GM12878 (cell line): ENCODE measurements at regions not wholly inside any gene's neighbourhood (a gene's known extent, or its start where the extent isn't known, plus 50 kb on each side); places are given as distances from the start of the nearest gene placed in this dataset.

Experiments
- ATAC-seq: fragments of 200-7000 bp; cut with Tn5 transposase; 3 replicates; pipeline ENCODE4 v1.9.1; 2020; ENCODE audit warnings: mild to moderate bottlenecking, moderate library complexity
- BruUV-seq: library from RNA; stranded (reverse); fragments of 400-500 nt; replicated peaks from 2 replicates; lab custom pipeline; 2021; lab: Mats Ljungman, UMichigan
- CTCF ChIA-PET: fragments of 300-600 bp; sonication (Branson Sonifier 250); formaldehyde crosslinking; extraction: SDS; loops from one replicate; lab custom pipeline; 2021; ENCODE audit warnings: inconsistent platforms; lab: Yijun Ruan, JAX
- POLR2A ChIA-PET: fragments of 350-600 bp; formaldehyde crosslinking; extraction: SDS; loops from one replicate; lab custom pipeline; 2021; ENCODE audit warnings: inconsistent platforms; lab: Charles Lee
- RAD21 ChIA-PET: fragments of 300-600 bp; sonication (Branson Sonifier 250); formaldehyde crosslinking; loops from one replicate; lab custom pipeline; 2023; ENCODE audit warnings: antibody characterized with exemption; ENCODE audit not compliant: unreplicated experiment; lab: Charles Lee
- SMC1A ChIA-PET: fragments of 300-600 bp; sonication (Branson Sonifier 250); formaldehyde crosslinking; loops from one replicate; lab custom pipeline; 2023; ENCODE audit not compliant: unreplicated experiment, uncharacterized antibody; lab: Charles Lee
- DNase-seq: peaks from one replicate; pipeline ENCODE4 v3.0.0-alpha.2; 2011; ENCODE audit warnings: low read depth, low spot score
- FAIRE-seq: peaks from 3 replicates; lab custom pipeline; 2011; peaks lifted over from hg19 to GRCh38; lab: Jason Lieb, UNC
- H2AFZ ChIP-seq: 2 replicates; pipeline ENCODE4 v1.6.0; 2011; ENCODE audit warnings: low read depth, low read length, control low read depth; ENCODE audit not compliant: control insufficient read depth
- H3K27ac ChIP-seq: 2 replicates; pipeline ENCODE4 v1.5.1; 2011; ENCODE audit warnings: control low read depth; ENCODE audit not compliant: control insufficient read depth, insufficient read depth
- H3K27me3 ChIP-seq, 2 experiments: replicated peaks in 1 of 2; 2 replicates each; pipeline versions ENCODE4 v1.6.0 to v1.6.1; 2011; ENCODE audit warnings: low read length in 1 of 2; ENCODE audit not compliant: control insufficient read depth in 2 of 2, insufficient read depth in 2 of 2
- H3K36me3 ChIP-seq, 2 experiments: 2 replicates each; pipeline ENCODE4 v1.5.1; 2011; ENCODE audit warnings: low read length in 1 of 2; ENCODE audit not compliant: control insufficient read depth in 2 of 2, insufficient read depth in 2 of 2
- H3K4me1 ChIP-seq: 2 replicates; pipeline ENCODE4 v1.6.1; 2011; ENCODE audit warnings: mild to moderate bottlenecking, low read length, moderate library complexity, mixed read lengths; ENCODE audit not compliant: control insufficient read depth, insufficient read depth
- H3K4me2 ChIP-seq: 2 replicates; pipeline ENCODE4 v1.6.0; 2011; ENCODE audit warnings: control low read depth; ENCODE audit not compliant: control insufficient read depth, insufficient read depth
- H3K4me3 ChIP-seq: fragments of 200-600 bp; sonication (generic); 2 replicates; pipeline ENCODE4 v1.5.1; 2016
- H3K79me2 ChIP-seq: 2 replicates; pipeline ENCODE4 v1.6.0; 2011; ENCODE audit warnings: low read length; ENCODE audit not compliant: control insufficient read depth, insufficient read depth
- H3K9ac ChIP-seq: 2 replicates; pipeline ENCODE4 v1.8.0; 2011; ENCODE audit warnings: low read length, control low read depth, mixed read lengths; ENCODE audit not compliant: control insufficient read depth, insufficient read depth
- H3K9me3 ChIP-seq: replicated peaks from 3 replicates; pipeline ENCODE4 v1.5.1; 2011; ENCODE audit warnings: mild to moderate bottlenecking, low read length; ENCODE audit not compliant: control insufficient read depth, insufficient read depth
- H4K20me1 ChIP-seq: 2 replicates; pipeline ENCODE4 v1.6.0; 2011; ENCODE audit not compliant: control insufficient read depth, insufficient read depth
- ATF2 ChIP-seq: IDR thresholded peaks from 2 replicates; pipeline ENCODE4 v1.6.1; 2012; ENCODE audit warnings: low read length, inconsistent platforms
- BCL11A ChIP-seq: IDR thresholded peaks from 2 replicates; pipeline ENCODE4 v1.6.1; 2011; ENCODE audit warnings: low read depth, low read length
- CTCF ChIP-seq, 3 experiments: IDR thresholded peaks in 2 of 3; conservative IDR thresholded peaks in 1 of 3; 2 replicates each; pipeline ENCODE4 v1.5.1; 2011; ENCODE audit warnings: low read depth in 3 of 3, low read length in 3 of 3, mild to moderate bottlenecking in 3 of 3, control low read depth in 2 of 3, moderate library complexity in 2 of 3, inconsistent platforms in 1 of 3, mixed read lengths in 1 of 3; ENCODE audit not compliant: control insufficient read depth in 2 of 3, insufficient read depth in 1 of 3; ENCODE audit errors: extremely low read depth in 1 of 3
- E4F1 ChIP-seq: fragments of 450-650 bp; IDR thresholded peaks from 2 replicates; pipeline ENCODE4 v1.6.1; 2018; ENCODE audit warnings: borderline replicate concordance, mild to moderate bottlenecking; ENCODE audit not compliant: partially characterized antibody
- HCFC1 ChIP-seq: fragments of 150-350 bp; IDR thresholded peaks from 2 replicates; pipeline ENCODE4 v1.6.1; 2014; ENCODE audit warnings: low read length
- HDAC2 ChIP-seq: fragments of 200-600 bp; sonication (generic); IDR thresholded peaks from 2 replicates; pipeline ENCODE4 v1.6.1; 2017
- HDAC6 ChIP-seq: fragments of 200-600 bp; sonication (generic); IDR thresholded peaks from one replicate; pipeline ENCODE4 v1.8.0; 2017; ENCODE audit warnings: antibody characterized with exemption; ENCODE audit not compliant: unreplicated experiment
- IRF5 ChIP-seq: fragments of 450-650 bp; IDR thresholded peaks from 2 replicates; pipeline ENCODE4 v1.6.1; 2017; ENCODE audit warnings: borderline replicate concordance
- LARP7 ChIP-seq: fragments of 450-650 bp; IDR thresholded peaks from 2 replicates; pipeline ENCODE4 v1.6.1; 2017; ENCODE audit warnings: mild to moderate bottlenecking
- PKNOX1 ChIP-seq: fragments of 450-650 bp; IDR thresholded peaks from 2 replicates; pipeline ENCODE4 v1.6.1; 2016; ENCODE audit warnings: mild to moderate bottlenecking
- POLR2A ChIP-seq: IDR thresholded peaks from 2 replicates; pipeline ENCODE4 v1.6.1; 2011; ENCODE audit warnings: low read depth, mild to moderate bottlenecking, low read length
- POLR2AphosphoS2 ChIP-seq: IDR thresholded peaks from 2 replicates; pipeline ENCODE4 v1.6.1; 2011; ENCODE audit warnings: low read depth, mild to moderate bottlenecking, low read length, improper control_type of control experiment, moderate library complexity
- TBL1XR1 ChIP-seq: IDR thresholded peaks from 2 replicates; pipeline ENCODE4 v1.6.1; 2012; ENCODE audit warnings: low read depth, low read length, improper control_type of control experiment
- WRNIP1 ChIP-seq: IDR thresholded peaks from 2 replicates; pipeline ENCODE4 v1.6.1; 2011; ENCODE audit warnings: low read depth, low read length, improper control_type of control experiment, borderline replicate concordance
- WGBS: methylation state at CpG from one replicate; pipeline ENCODE4 v1.1.6; 2016; ENCODE audit warnings: low lambda C conversion rate; ENCODE audit not compliant: insufficient replicate concordance, insufficient coverage; ENCODE audit errors: missing lambda C conversion rate; 5-methylcytosine and 5-hydroxymethylcytosine counted together
- in situ Hi-C: fragments of 300-500 bp; cut with MboI; formaldehyde crosslinking; loops from 9 replicates; pipeline ENCODE4 v1.14.3; 2018; ENCODE audit warnings: mixed read lengths
- intact Hi-C: fragments of 100-400 bp; cut with micrococcal nuclease; formaldehyde crosslinking; loops from one replicate; pipeline ENCODE4 v1.14.2; 2022; ENCODE audit not compliant: unreplicated experiment

GRCh38 chr2:64394153-64394552 lies 59.8 kb upstream of the LGALSL start (continued):
- TF ChIP-seq E4F1 (no peak), POLR2AphosphoS2 (no peak), POLR2A (no peak), IRF5 (no peak)

GRCh38 chr2:64396001-64396400 lies 58.0 kb upstream of the LGALSL start:
- no peak overlapping the region for H2AFZ ChIP-seq
- peaks cover 7% of the 10 kb centered on the region; the same call in 1 of the 2 replicates for H3K4me1 ChIP-seq
- no peak overlapping the region for H3K27ac ChIP-seq
- FAIRE-seq (no peak), DNase-seq (no peak), ATAC-seq (no peak)
- ChIA-PET SMC1A (no interaction called here), CTCF (no interaction called here), RAD21 (no interaction called here), POLR2A (no interaction called here)
- no peak overlapping the region for H3K4me3 ChIP-seq
- no peaks in the 10 kb centered on the region for H3K27me3 ChIP-seq
- no peaks in the 10 kb centered on the region for H4K20me1 ChIP-seq
- intact Hi-C loops (no loop called here), in situ Hi-C loops (no loop called here)
- no peak overlapping the region for H3K4me2 ChIP-seq
- no peaks in the 10 kb centered on the region for H3K36me3 ChIP-seq
- H3K79me2 ChIP-seq, result no peaks in the 10 kb centered on the region
- no peak overlapping the region for H3K9ac ChIP-seq
- BruUV-seq, result no TSS peak
- H3K9me3 ChIP-seq, result no peaks in the 10 kb centered on the region
- WGBS, result 84% methylated on average over 5 of the region's 5 CpGs
- TF ChIP-seq BCL11A, result no peak
- no peak for TF ChIP-seq CTCF (IDR thresholded peaks at IDR 0.05 in 2 of 3, conservative IDR thresholded peaks at IDR 0.05 in 1 of 3; ENCODE audit: control insufficient read depth in 2 of 3, extremely low read depth in 1 of 3, insufficient read depth in 1 of 3, low read depth in 3 of 3, low read length in 3 of 3)
- TF ChIP-seq HDAC6, result no peak
- TF ChIP-seq HCFC1, result no peak
- no peak for TF ChIP-seq TBL1XR1
- TF ChIP-seq PKNOX1, result no peak
- no peak for TF ChIP-seq LARP7
- no peak for TF ChIP-seq ATF2
- TF ChIP-seq HDAC2, result no peak
- TF ChIP-seq WRNIP1, result no peak
